ENCODE measurements at regions not wholly inside any gene's neighbourhood (a gene's known extent, or its start where the extent isn't known, plus 50 kb on each side); places are given as distances from the start of the nearest gene placed in this dataset.

- DNase-seq (ENCODE audit: extremely low read depth in 1 of 11, low read depth in 9 of 11, low spot score in 4 of 11): no peak
Observed at GRCh38 chr10:44209811-44210210, 175.1 kb downstream of the CXCL12 start.

- DNase-seq (ENCODE audit: extremely low read depth in 1 of 11, low read depth in 9 of 11, low spot score in 4 of 11): no peak
Observed at GRCh38 chr10:44207160-44207559, 177.7 kb downstream of the CXCL12 start.

- DNase-seq (ENCODE audit: extremely low read depth in 1 of 11, low read depth in 9 of 11, low spot score in 4 of 11): no peak
Observed at GRCh38 chr10:44206127-44206818, 178.6 kb downstream of the CXCL12 start.

- DNase-seq (ENCODE audit: extremely low read depth in 1 of 11, low read depth in 9 of 11, low spot score in 4 of 11): no peak
Observed at GRCh38 chr10:44205067-44205466, 179.8 kb downstream of the CXCL12 start.

DNA sequence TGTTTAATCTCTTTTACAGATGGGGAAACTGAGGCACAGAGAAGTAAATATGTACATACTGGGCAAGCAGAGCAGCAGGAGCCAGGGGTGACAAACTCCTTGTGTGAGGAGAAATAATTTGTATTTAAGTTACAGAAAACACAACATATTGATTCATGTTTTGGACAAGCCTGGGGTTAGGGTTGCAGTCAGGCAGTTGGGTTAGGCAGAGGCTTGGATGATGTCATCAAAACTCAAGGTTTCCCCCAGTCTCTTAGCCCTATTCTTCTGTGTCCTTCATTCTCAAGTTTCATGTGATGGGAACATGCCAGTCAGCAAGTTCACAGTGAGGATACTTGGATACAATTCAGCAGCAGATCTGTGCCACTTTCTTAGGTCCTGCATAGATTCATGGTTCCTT, 181.4 kb downstream of the CXCL12 start:
- no peak for DNase-seq (ENCODE audit: extremely low read depth in 1 of 11, low read depth in 9 of 11, low spot score in 4 of 11)

- no peak for DNase-seq (ENCODE audit: extremely low read depth in 1 of 11, low read depth in 9 of 11, low spot score in 4 of 11)
Observed at GRCh38 chr10:44202952-44203351, 181.9 kb downstream of the CXCL12 start.

DNA sequence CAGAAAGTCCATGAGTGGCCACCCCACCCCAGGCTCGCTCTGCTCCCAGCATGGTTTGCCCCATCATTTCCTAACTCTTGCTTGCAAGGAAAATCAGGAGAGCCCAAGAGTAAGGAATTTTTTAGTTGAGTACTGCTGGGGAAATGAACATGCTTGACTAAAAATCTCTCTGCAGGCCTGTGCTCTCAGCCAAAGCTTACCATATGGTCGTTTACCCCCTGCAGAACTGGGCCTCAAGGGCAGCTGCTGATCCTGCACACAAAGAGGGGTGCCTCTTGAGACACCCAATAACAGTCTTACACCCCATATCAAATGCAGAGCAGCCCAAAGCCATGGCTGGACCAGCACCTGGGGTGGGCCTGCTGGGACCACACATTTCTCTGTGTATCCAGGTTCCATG, 183.2 kb downstream of the CXCL12 start:
- DNase-seq (ENCODE audit: extremely low read depth in 1 of 11, low read depth in 9 of 11, low spot score in 4 of 11): no peak

DNA sequence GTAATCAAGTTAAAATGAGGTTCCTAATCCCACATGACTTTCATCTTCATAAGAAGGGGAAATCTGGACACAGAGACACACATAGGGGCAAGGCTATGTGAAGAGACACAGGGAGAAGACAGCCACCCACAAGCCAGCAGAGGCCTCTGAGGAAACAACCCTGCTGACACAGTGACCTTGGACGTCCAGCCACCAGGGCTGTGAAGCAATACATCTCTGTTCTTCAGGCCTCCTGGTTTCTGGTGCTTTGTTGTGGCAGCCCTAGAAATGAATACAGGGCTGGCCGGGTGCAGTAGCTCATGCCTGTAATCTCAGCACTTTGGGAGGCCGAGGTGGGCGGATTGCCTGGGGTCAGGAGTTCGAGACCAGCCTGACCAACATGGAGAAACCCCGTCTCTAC, 183.9 kb downstream of the CXCL12 start:
- no peak for DNase-seq (ENCODE audit: extremely low read depth in 1 of 11, low read depth in 9 of 11, low spot score in 4 of 11)

DNA sequence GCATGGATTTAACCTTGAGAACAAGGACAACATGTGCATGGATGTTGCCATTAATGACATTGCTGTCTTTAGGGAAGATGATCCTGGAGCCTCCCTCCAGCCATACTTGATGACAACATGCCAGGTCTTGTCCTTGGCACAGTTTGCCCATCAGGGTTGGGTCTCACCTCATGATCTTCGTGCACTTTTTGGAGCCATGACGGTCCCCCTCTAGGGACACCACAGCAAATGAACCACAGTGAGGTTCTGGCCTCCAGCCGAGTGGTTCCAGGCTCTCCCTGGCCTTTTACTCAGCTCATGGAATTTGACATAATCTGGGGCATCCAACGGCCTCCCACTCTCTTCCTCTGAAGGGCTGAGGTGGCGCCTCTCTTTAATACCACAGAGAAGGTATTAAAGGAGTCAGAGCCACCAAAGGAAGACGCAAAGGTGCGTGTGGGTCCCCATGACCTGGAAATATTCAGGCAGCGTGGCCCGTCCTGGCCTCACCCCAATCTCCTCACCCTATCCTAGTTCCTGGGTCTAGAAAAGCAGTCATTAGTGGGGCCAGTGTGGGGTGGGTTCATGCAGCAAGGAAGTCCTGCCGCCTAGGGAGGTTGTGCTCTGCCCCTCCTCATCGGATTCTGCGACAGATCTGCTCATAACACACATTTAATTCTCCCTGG, 184.8 kb downstream of the CXCL12 start:
- no peak for DNase-seq (ENCODE audit: extremely low read depth in 1 of 11, low read depth in 9 of 11, low spot score in 4 of 11)

GRCh38 chr10:44199267-44199666, 185.6 kb downstream of the CXCL12 start:
- DNase-seq (ENCODE audit: extremely low read depth in 1 of 11, low read depth in 9 of 11, low spot score in 4 of 11): no peak

GRCh38 chr10:44198780-44199097, 186.2 kb downstream of the CXCL12 start:
- no peak for DNase-seq (ENCODE audit: extremely low read depth in 1 of 11, low read depth in 9 of 11, low spot score in 4 of 11)

DNA sequence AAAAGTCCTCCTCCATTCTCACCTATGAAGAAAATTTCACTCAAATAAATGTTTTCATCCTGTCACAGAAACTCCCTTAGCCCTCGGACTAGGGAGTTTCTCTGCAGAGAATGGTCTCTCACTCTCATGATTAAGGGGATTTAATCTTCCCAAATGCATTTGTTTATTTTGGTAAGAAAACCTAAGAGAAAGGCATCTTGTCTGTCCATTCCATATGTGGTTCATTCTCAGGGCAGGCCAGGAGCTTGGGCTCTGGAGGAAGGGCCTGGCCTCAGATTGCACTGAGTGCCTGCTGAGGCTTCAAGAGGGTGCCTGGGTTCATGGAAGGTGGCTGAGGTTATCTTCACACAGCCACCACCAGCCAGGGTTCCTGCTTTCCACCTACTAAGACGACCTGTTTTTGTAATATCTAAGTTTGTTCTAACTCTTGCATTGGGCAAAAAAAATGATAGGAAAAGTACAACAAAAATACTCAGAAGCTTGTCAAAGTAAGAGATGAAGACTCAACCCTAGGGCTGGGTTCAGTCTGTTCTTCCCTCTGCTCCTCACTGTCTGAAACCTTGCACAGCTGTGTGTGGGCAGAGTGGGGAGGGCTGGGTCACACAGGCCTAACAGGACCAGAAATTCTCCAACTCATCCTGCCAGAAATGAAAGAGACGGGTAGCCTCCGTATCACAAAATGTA, 186.7 kb downstream of the CXCL12 start:
- no peak for DNase-seq (ENCODE audit: extremely low read depth in 1 of 11, low read depth in 9 of 11, low spot score in 4 of 11)

DNA sequence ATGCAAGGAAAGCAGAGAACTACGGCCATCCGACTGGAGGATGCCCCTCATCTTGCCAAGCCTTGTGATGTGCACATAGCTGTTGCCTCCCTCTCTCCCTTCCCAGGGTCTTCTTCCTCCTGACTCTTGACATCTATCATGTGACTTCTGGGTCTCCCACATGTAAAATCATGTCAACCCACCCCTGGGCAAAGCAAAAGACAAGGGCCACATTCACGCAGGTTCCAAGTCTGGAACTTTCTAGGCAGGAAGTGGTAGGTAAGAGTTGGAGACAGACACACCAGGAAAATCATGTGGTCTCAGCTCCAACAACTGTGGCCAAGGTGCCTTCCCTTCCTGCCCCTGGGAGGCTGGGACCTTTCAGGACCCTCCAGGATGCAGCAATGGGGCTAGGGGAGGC, 187.3 kb downstream of the CXCL12 start:
- no peak for DNase-seq (ENCODE audit: extremely low read depth in 1 of 11, low read depth in 9 of 11, low spot score in 4 of 11)

- no peak for DNase-seq (ENCODE audit: extremely low read depth in 1 of 11, low read depth in 9 of 11, low spot score in 4 of 11)
Observed at GRCh38 chr10:44196336-44196735, 188.6 kb downstream of the CXCL12 start.

GRCh38 chr10:44196008-44196320, 188.9 kb downstream of the CXCL12 start:
- DNase-seq (ENCODE audit: extremely low read depth in 1 of 11, low read depth in 9 of 11, low spot score in 4 of 11): no peak

DNA sequence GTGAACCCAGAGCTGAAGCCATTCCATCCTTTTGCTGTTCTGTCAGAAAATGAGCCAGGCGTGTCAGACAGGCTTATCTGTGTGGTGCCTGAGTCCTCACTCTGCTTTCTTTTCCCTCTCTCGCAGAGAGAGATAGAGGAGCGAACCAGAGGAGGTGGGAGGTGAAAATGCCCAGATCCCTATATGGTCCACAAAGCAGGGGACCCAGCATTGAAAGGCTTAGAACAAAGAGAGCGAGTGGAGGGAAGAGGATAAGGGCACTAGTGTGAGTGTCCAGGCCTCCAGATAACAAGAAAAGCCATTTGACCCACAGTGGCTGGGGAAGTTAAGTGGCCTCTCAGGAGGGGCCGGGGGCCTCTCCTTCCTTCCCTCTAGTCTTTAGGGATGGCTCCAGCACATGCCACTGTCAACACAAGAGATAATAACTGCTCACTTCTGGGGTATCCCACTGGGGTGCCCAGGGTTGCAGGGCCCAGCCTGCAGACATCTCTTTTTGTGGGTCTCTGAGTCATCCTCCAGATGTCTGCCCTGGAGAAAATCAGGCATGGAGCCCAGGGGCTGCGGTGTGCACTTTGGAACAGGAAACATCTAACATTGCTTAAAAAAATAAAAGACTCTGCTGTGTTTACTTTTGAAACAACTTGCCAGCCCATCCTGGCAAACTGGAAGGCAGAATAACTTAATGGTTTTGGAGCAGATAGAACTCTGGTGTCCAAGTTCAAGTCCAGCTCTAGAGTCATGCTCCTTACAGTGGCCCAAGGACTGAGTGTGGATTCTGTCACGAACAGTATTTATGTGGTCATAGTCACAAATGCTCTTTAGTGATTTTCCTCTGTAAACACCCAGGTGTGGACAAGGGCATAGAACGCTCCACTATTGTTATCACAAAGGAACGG, 189.5 kb downstream of the CXCL12 start:
- no peak for DNase-seq (ENCODE audit: extremely low read depth in 1 of 11, low read depth in 9 of 11, low spot score in 4 of 11)

GRCh38 chr10:44194435-44194834, 190.5 kb downstream of the CXCL12 start:
- no peak for DNase-seq (ENCODE audit: extremely low read depth in 1 of 11, low read depth in 9 of 11, low spot score in 4 of 11)

DNA sequence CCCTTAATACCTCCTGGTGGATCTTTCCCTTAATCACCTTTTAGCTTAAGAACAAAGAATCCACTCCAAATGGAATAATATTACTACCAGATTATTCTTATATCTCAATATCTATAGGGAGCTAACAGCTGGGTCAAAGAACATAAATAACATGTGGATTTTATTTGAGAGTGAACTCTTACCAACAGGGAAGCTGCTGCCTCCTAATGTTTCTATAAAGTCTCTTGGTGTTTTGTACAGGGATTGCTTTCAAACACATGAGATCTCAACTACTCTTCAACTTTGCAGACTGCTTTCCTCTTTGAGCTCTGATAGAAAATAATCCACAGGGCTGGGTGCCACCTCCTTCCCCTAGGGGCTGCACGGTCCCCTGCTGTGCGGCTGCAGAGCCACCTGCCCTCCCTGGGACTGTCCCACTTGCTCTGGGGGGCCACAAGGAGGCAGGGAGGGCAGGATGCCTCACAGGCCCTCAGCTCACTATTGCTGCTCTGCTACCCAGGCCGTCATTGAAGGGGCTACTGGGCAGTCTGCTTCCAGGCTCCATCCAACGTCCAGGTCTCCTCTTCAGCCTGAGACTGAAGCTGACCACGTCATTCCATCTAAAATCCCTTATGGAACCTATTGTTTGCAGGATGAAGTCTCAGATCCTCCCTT, 191.2 kb downstream of the CXCL12 start:
- DNase-seq (ENCODE audit: extremely low read depth in 1 of 11, low read depth in 9 of 11, low spot score in 4 of 11): no peak

DNA sequence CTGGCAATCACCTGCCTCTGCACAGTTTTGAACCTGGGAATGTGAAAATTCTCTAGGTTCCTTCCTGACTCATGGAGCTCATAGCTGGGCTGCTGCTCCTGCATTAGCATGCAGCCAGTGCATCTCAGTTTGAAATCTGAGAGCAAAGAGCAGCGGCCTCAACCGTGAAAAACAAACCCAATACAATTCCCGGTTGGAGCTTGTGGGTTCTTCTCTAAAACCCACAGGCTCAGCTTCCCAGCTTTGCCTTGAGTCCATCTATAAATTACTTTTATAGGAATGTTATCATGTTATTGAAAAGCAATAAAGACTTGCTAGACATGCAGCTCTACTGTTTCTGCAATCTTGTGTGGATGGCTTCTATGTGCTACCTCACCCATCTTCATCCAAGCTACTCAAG, 191.7 kb downstream of the CXCL12 start:
- DNase-seq (ENCODE audit: extremely low read depth in 1 of 11, low read depth in 9 of 11, low spot score in 4 of 11): no peak

Measured in renal cortex interstitium (tissue), 11 donors.